ENCODE measurements at regions not wholly inside any gene's neighbourhood (a gene's known extent, or its start where the extent isn't known, plus 50 kb on each side); places are given as distances from the start of the nearest gene placed in this dataset.

DNA sequence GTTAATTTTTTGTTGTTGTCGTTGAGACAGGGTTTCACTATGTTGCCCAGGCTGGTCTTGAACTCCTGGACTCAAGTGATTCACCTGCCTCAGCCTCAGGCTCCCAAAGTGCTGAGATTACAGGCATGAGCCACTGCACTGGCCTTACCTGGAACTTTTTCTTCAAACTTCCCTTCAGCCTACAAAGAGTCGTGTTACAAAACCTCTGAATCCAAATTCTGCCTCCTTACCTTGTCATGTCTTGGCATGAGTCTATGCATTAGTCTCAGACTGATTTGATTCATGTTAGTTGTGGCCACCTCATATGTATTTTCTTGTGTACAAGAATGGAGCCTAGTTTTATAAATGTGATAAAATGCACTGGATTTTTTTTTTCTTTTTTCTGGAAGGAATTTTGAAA lies 172.1 kb downstream of the PRL start:
- peaks cover 68% of the 10 kb centered on the region for H3K36me3 ChIP-seq (ENCODE audit: insufficient read depth, low read length)
- H3F3A ChIP-seq (ENCODE audit: low read depth): no peaks in the 10 kb centered on the region
- TF ChIP-seq, protein P1, sequence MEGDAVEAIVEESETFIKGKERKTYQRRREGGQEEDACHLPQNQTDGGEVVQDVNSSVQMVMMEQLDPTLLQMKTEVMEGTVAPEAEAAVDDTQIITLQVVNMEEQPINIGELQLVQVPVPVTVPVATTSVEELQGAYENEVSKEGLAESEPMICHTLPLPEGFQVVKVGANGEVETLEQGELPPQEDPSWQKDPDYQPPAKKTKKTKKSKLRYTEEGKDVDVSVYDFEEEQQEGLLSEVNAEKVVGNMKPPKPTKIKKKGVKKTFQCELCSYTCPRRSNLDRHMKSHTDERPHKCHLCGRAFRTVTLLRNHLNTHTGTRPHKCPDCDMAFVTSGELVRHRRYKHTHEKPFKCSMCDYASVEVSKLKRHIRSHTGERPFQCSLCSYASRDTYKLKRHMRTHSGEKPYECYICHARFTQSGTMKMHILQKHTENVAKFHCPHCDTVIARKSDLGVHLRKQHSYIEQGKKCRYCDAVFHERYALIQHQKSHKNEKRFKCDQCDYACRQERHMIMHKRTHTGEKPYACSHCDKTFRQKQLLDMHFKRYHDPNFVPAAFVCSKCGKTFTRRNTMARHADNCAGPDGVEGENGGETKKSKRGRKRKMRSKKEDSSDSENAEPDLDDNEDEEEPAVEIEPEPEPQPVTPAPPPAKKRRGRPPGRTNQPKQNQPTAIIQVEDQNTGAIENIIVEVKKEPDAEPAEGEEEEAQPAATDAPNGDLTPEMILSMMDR (conservative IDR thresholded peaks at IDR 0.05; ENCODE audit: low read length): no peak
- TF ChIP-seq EZH2phosphoT487 (IDR thresholded peaks at IDR 0.05; ENCODE audit: borderline replicate concordance): no peak
- no peak overlapping the region for H2AFZ ChIP-seq (ENCODE audit: low read length)
- H3K27me3 ChIP-seq (ENCODE audit: insufficient read depth, low read length, poor library complexity, severe bottlenecking): no peaks in the 10 kb centered on the region
- H3K4me1 ChIP-seq (ENCODE audit: insufficient read depth, low read length, poor library complexity, severe bottlenecking): no peaks in the 10 kb centered on the region
- H3K4me3 ChIP-seq (ENCODE audit: low read length, poor library complexity, severe bottlenecking): no peak overlapping the region
- peaks cover 23% of the 10 kb centered on the region; the same call in 1 of the 2 replicates for H3K79me2 ChIP-seq (ENCODE audit: insufficient read depth, low read length)
- no peak overlapping the region for H3K9ac ChIP-seq (ENCODE audit: low read depth, low read length, poor library complexity, severe bottlenecking)
- peaks cover 4% of the 10 kb centered on the region for H4K20me1 ChIP-seq (ENCODE audit: insufficient read depth, low read length, poor library complexity, severe bottlenecking)
- H3K9me3 ChIP-seq (ENCODE audit: insufficient read depth, low read depth, low read length): peaks cover 9% of the 10 kb centered on the region; the same call in 1 of the 2 replicates
- H3K9me2 ChIP-seq (replicated peaks; ENCODE audit: low read depth, low read length): no peaks in the 10 kb centered on the region
- no peak overlapping the region for H3K4me2 ChIP-seq (ENCODE audit: low read depth, low read length, poor library complexity, severe bottlenecking)

DNA sequence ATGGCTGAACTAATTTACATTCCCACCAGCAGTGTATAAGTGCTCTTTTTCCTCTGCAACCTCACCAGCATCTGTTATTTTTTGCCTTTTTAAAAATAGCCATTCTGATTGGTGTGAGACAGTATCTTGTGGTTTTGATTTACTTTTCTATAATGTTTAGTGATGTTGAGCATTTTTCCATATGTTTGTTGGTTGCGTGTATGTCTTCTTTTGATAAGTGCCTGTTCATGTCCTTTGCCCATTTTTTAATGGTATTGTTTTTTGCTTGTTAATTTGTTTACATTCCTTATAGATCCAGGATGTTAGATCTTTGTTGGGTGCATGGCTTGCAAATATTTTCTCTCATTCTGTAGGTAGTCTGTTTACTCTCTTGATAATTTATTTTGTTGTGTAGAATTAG lies 169.9 kb downstream of the PRL start:
- no peak overlapping the region for H2AFZ ChIP-seq (ENCODE audit: low read length)
- peaks cover 9% of the 10 kb centered on the region; the same call in 1 of the 2 replicates for H3K9me3 ChIP-seq (ENCODE audit: insufficient read depth, low read depth, low read length)
- H3K4me1 ChIP-seq (ENCODE audit: insufficient read depth, low read length, poor library complexity, severe bottlenecking): no peaks in the 10 kb centered on the region
- H3F3A ChIP-seq (ENCODE audit: low read depth): no peaks in the 10 kb centered on the region
- peaks cover 4% of the 10 kb centered on the region for H4K20me1 ChIP-seq (ENCODE audit: insufficient read depth, low read length, poor library complexity, severe bottlenecking)
- H3K27me3 ChIP-seq (ENCODE audit: insufficient read depth, low read length, poor library complexity, severe bottlenecking): no peaks in the 10 kb centered on the region
- peaks cover 82% of the 10 kb centered on the region for H3K36me3 ChIP-seq (ENCODE audit: insufficient read depth, low read length)
- H3K4me2 ChIP-seq (ENCODE audit: low read depth, low read length, poor library complexity, severe bottlenecking): no peak overlapping the region
- H3K9ac ChIP-seq (ENCODE audit: low read depth, low read length, poor library complexity, severe bottlenecking): no peak overlapping the region
- H3K9me2 ChIP-seq (replicated peaks; ENCODE audit: low read depth, low read length): no peaks in the 10 kb centered on the region
- peaks cover 32% of the 10 kb centered on the region for H3K79me2 ChIP-seq (ENCODE audit: insufficient read depth, low read length)
- no peak for TF ChIP-seq EZH2phosphoT487 (IDR thresholded peaks at IDR 0.05; ENCODE audit: borderline replicate concordance)
- TF ChIP-seq, protein P1 (conservative IDR thresholded peaks at IDR 0.05; ENCODE audit: low read length): no peak
- H3K4me3 ChIP-seq (ENCODE audit: low read length, poor library complexity, severe bottlenecking): no peak overlapping the region

DNA sequence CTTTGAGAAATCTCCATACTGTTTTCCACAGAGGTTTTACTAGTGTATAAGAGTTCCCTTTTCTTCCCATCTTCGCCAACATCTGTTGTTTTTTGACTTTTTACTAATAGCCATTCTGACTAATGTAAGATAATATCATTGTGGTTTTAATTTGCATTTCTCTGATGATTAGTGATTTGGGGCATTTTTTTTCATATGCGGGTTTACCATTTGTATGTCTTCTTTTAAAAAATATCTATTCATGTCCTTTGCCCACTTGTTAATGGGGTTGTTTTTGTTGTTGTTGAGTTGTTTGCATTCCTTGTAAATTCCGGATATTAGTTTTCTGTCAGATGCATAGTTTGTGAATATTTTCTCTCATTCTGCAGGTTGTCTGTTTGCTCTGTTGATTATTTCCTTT lies 167.1 kb downstream of the PRL start:
- H3K79me2 ChIP-seq (ENCODE audit: insufficient read depth, low read length): peaks cover 47% of the 10 kb centered on the region
- no peak overlapping the region for H3K4me3 ChIP-seq (ENCODE audit: low read length, poor library complexity, severe bottlenecking)
- peaks cover 5% of the 10 kb centered on the region for H3K4me1 ChIP-seq (ENCODE audit: insufficient read depth, low read length, poor library complexity, severe bottlenecking)
- H3F3A ChIP-seq (ENCODE audit: low read depth): no peaks in the 10 kb centered on the region
- H4K20me1 ChIP-seq (ENCODE audit: insufficient read depth, low read length, poor library complexity, severe bottlenecking): peaks cover 4% of the 10 kb centered on the region
- no peak overlapping the region for H3K9ac ChIP-seq (ENCODE audit: low read depth, low read length, poor library complexity, severe bottlenecking)
- H3K27me3 ChIP-seq (ENCODE audit: insufficient read depth, low read length, poor library complexity, severe bottlenecking): no peaks in the 10 kb centered on the region
- H3K4me2 ChIP-seq (ENCODE audit: low read depth, low read length, poor library complexity, severe bottlenecking): no peak overlapping the region
- peaks cover 9% of the 10 kb centered on the region; the same call in 1 of the 2 replicates for H3K9me3 ChIP-seq (ENCODE audit: insufficient read depth, low read depth, low read length)
- H2AFZ ChIP-seq (ENCODE audit: low read length): no peak overlapping the region
- TF ChIP-seq, protein P1 (conservative IDR thresholded peaks at IDR 0.05; ENCODE audit: low read length): no peak
- TF ChIP-seq EZH2phosphoT487 (IDR thresholded peaks at IDR 0.05; ENCODE audit: borderline replicate concordance): no peak
- H3K9me2 ChIP-seq (replicated peaks; ENCODE audit: low read depth, low read length): no peaks in the 10 kb centered on the region
- peaks cover 82% of the 10 kb centered on the region for H3K36me3 ChIP-seq (ENCODE audit: insufficient read depth, low read length)

Measured in Loucy (cell line).